Psoas muscle (tissue), 7 donors: ENCODE measurements at regions not wholly inside any gene's neighbourhood (a gene's known extent, or its start where the extent isn't known, plus 50 kb on each side); places are given as distances from the start of the nearest gene placed in this dataset.

ENCODE experiments used
- ATAC-seq, 4 donors: fragments of 200-7000 bp; cut with Tn5 transposase; one replicate each; pipeline ENCODE4 v1.9.1; 2020; ENCODE audit warnings: moderate library complexity in 3 of 4, mild to moderate bottlenecking in 2 of 4
- DNase-seq, 2 donors: peaks; one replicate each; pipeline ENCODE4 v3.0.0-alpha.2; 2020
- H3K27ac ChIP-seq: fragments of 200-600 bp; one replicate; pipeline ENCODE4 v1.8.0; 2022
- H3K27me3 ChIP-seq, 3 donors: fragments of 200-600 bp in 1 of 3; one replicate each; pipeline versions ENCODE4 v1.6.1 to v1.8.0; 2013 to 2022; ENCODE audit warnings: low read length in 2 of 3, mild to moderate bottlenecking in 2 of 3, moderate library complexity in 1 of 3; ENCODE audit not compliant: insufficient read depth in 3 of 3
- H3K36me3 ChIP-seq, 2 donors: fragments of 200-600 bp in 1 of 2; one replicate each; pipeline versions ENCODE4 v1.6.1 to v1.8.0; 2013 to 2022; ENCODE audit warnings: low read depth in 1 of 2, mild to moderate bottlenecking in 1 of 2, moderate library complexity in 1 of 2; ENCODE audit not compliant: insufficient read depth in 1 of 2
- H3K4me1 ChIP-seq: fragments of 200-600 bp; one replicate; pipeline ENCODE4 v1.8.0; 2022
- H3K4me3 ChIP-seq: fragments of 200-600 bp; one replicate; pipeline ENCODE4 v1.8.0; 2022; ENCODE audit warnings: mild to moderate bottlenecking
- H3K9me3 ChIP-seq: fragments of 200-600 bp; one replicate; pipeline ENCODE4 v1.8.0; 2022
- CTCF ChIP-seq: fragments of 200-600 bp; IDR thresholded peaks from one replicate; pipeline ENCODE4 v1.8.0; 2022; ENCODE audit warnings: antibody characterized with exemption
- WGBS, 3 donors: extraction: QIAGEN DNeasy Blood & Tissue Kit; methylation state at CpG; one replicate each; pipeline versions ENCODE4 v1.1.6 to v1.1.7; 2013; 5-methylcytosine and 5-hydroxymethylcytosine counted together
- intact Hi-C, 2 donors: fragments of 100-400 bp; cut with DNase I; formaldehyde crosslinking; loops; one replicate each; pipeline versions ENCODE4 v1.11.0 to v1.14.2; 2022
- donor health status: healthy with polysubstance abuse.
- donor health status: DM: no; HTN: no; CAD: no; lungs with moderate emphysema.
- donor health status: Bipolar disorder and iron deficiency.
- donor health status: healthy.
- donor health status: DM: yes; HTN: yes; CAD: no.
- donor health status: DM: no; HTN: no; CAD: no.
- donor health status: DM: yes; HTN: yes; CAD: no.

- WGBS, 3 donors, result 91 to 96% (median 93%) methylated on average over 4 of the region's 4 CpGs
- intact Hi-C loops, result no loop called here
- ATAC-seq, result no peak
- no peak for DNase-seq
- Histone ChIP-seq H3K4me3 (no peak overlapping the region), H3K4me1 (no peaks in the 10 kb centered on the region), H3K36me3 (no peaks in the 10 kb centered on the region), H3K27me3 (no peaks in the 10 kb centered on the region), H3K27ac (no peak overlapping the region), H3K9me3 (no peaks in the 10 kb centered on the region)
- TF ChIP-seq CTCF, result no peak
Measured at GRCh38 chr13:44088991-44089413, 209.3 kb downstream of the LACC1 start.

DNA sequence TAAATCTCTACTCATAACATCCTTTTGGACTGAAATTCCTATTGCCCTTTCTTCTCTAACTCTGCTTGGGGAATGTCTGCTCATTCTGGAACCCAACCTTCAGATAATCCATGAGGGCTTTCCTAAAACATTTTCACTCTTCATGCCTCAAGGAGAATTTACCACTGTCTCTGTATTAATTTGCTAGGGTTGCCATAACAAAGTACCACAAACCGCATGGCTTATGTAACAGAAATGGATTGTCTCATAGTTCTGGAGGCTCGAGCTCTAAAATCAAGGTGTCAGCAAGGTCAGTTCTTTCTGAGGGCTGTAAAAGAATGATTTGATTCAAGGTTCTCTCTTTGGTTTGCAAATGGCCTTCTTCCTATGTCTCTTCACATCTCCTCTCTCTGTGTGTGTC, 209.7 kb downstream of the LACC1 start:
- H3K27me3 ChIP-seq, result no peaks in the 10 kb centered on the region
- TF ChIP-seq CTCF, result no peak
- H3K36me3 ChIP-seq, result no peaks in the 10 kb centered on the region
- no peaks in the 10 kb centered on the region for H3K4me1 ChIP-seq
- no peaks in the 10 kb centered on the region for H3K9me3 ChIP-seq
- DNase-seq (no peak), ATAC-seq (no peak)
- H3K4me3 ChIP-seq, result no peak overlapping the region
- no peak overlapping the region for H3K27ac ChIP-seq
- intact Hi-C loops, result no loop called here
- WGBS, 3 donors, result 48 to 76% (median 53%) methylated on average over 2 of the region's 2 CpGs

DNA sequence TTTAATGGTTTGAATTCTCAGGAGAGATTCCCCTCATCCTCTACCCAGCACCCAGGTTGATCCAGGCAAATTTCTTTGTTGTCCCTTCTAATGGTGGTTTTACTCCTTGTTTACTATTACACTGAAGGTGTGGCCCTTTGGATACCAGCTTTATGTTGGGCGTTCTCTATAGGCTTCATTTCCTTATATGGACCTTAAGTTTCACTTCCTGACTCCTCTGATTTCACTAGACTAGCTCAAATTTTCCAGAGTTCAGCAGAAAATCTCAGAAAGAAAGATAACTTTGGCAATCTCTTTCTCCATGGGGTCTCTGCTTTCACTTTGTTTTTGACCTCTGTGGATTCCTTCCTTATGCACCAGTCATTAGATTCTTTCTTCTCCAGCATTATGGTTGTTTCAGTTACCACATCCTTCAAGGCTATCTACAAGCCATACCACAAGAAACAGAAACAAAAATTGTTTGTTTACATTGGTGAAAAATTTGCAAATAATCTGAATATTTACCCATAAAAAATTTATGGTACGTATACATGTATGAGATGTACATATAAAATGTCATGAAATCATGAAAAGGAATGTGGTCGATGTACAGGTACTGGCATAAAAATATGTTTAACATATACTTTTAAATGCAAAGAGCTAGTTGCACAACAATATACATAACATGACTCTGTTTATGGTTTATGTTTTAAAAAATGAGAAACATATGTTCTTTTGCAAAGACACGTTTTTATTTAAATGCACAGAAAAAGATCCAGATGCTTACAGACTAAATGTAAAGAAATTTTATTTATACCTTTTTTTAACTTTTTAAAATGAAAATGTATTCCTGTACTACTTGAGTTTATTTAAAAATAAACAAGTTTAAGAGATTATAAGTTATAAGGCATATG, 212.6 kb downstream of the LACC1 start:
- no peak overlapping the region for H3K4me3 ChIP-seq
- no peaks in the 10 kb centered on the region for H3K36me3 ChIP-seq
- intact Hi-C loops, result no loop called here
- ATAC-seq, result no peak
- no peak for TF ChIP-seq CTCF
- no peak overlapping the region for H3K27ac ChIP-seq
- no peaks in the 10 kb centered on the region for H3K4me1 ChIP-seq
- H3K9me3 ChIP-seq, result no peaks in the 10 kb centered on the region
- DNase-seq, result no peak
- WGBS, 3 donors, result 90 to 92% (median 90%) methylated on average over 4 of the region's 4 CpGs
- H3K27me3 ChIP-seq, result no peaks in the 10 kb centered on the region

GRCh38 chr13:44093607-44094564, 214.2 kb downstream of the LACC1 start:
- TF ChIP-seq CTCF, result no peak
- no peaks in the 10 kb centered on the region for H3K4me1 ChIP-seq
- H3K36me3 ChIP-seq, result no peaks in the 10 kb centered on the region
- intact Hi-C loops, result no loop called here
- no peaks in the 10 kb centered on the region for H3K27me3 ChIP-seq
- 56 to 64% (median 61%) methylated on average over 4 of the region's 4 CpGs for WGBS, 3 donors
- H3K4me3 ChIP-seq, result no peak overlapping the region
- ATAC-seq, result no peak
- H3K9me3 ChIP-seq, result no peaks in the 10 kb centered on the region
- no peak overlapping the region for H3K27ac ChIP-seq
- DNase-seq, result no peak
